WERI-Rb-1 (cell line): ENCODE measurements at regions not wholly inside any gene's neighbourhood (a gene's known extent, or its start where the extent isn't known, plus 50 kb on each side); places are given as distances from the start of the nearest gene placed in this dataset.

ENCODE experiments used
- DNase-seq: peaks from one replicate; pipeline ENCODE4 v3.0.0-alpha.2; 2020
- H3K27ac ChIP-seq: fragments of 250-450 bp; sonication (Bioruptor Pico); 2 replicates; pipeline ENCODE4 v1.5.1; 2020; ENCODE audit warnings: mild to moderate bottlenecking, moderate library complexity
- H3K27me3 ChIP-seq: fragments of 250-450 bp; sonication (Bioruptor Pico); 2 replicates; pipeline ENCODE4 v1.5.1; 2021; ENCODE audit warnings: mild to moderate bottlenecking, low read depth, moderate library complexity; ENCODE audit not compliant: insufficient read depth, severe bottlenecking
- H3K36me3 ChIP-seq: fragments of 250-450 bp; sonication (Bioruptor Pico); 2 replicates; pipeline ENCODE4 v1.5.1; 2020; ENCODE audit warnings: mild to moderate bottlenecking, moderate library complexity
- H3K4me3 ChIP-seq: 2 replicates; pipeline ENCODE4 v1.5.1; 2011; ENCODE audit warnings: low read depth, mild to moderate bottlenecking, control low read depth, low read length
- H3K9me3 ChIP-seq: fragments of 250-450 bp; sonication (Bioruptor Pico); 2 replicates; pipeline ENCODE4 v1.5.1; 2021; ENCODE audit warnings: mild to moderate bottlenecking, moderate library complexity; ENCODE audit not compliant: severe bottlenecking
- CTCF ChIP-seq: IDR thresholded peaks from 2 replicates; pipeline ENCODE4 v1.5.1; 2011; ENCODE audit warnings: low read depth, mild to moderate bottlenecking, control low read depth, inconsistent platforms, low read length

GRCh38 chr2:21627938-21628337 lies 504.2 kb downstream of the TDRD15 start:
- H3K9me3 ChIP-seq: no peaks in the 10 kb centered on the region
- no peak for TF ChIP-seq CTCF
- no peaks in the 10 kb centered on the region for H3K27me3 ChIP-seq
- no peak for DNase-seq
- H3K27ac ChIP-seq: no peak overlapping the region
- no peaks in the 10 kb centered on the region for H3K36me3 ChIP-seq
- H3K4me3 ChIP-seq: no peak overlapping the region

GRCh38 chr2:21633015-21633414 lies 509.2 kb downstream of the TDRD15 start:
- no peak for TF ChIP-seq CTCF
- no peak for DNase-seq
- Histone ChIP-seq H3K27me3 (no peaks in the 10 kb centered on the region), H3K27ac (no peak overlapping the region), H3K4me3 (no peak overlapping the region), H3K36me3 (no peaks in the 10 kb centered on the region), H3K9me3 (no peaks in the 10 kb centered on the region)

- DNase-seq: no peak
- H3K4me3 ChIP-seq: no peak overlapping the region
- H3K9me3 ChIP-seq: no peaks in the 10 kb centered on the region
- H3K27ac ChIP-seq: no peak overlapping the region
- no peaks in the 10 kb centered on the region for H3K36me3 ChIP-seq
- no peak for TF ChIP-seq CTCF
- no peaks in the 10 kb centered on the region for H3K27me3 ChIP-seq
These were observed 509.7 kb downstream of the TDRD15 start for GRCh38 chr2:21633466-21633865.

- H3K9me3 ChIP-seq: no peaks in the 10 kb centered on the region
- DNase-seq: no peak
- H3K36me3 ChIP-seq: no peaks in the 10 kb centered on the region
- H3K4me3 ChIP-seq: no peak overlapping the region
- no peaks in the 10 kb centered on the region for H3K27me3 ChIP-seq
- H3K27ac ChIP-seq: no peak overlapping the region
- TF ChIP-seq CTCF: no peak
These were observed 510.1 kb downstream of the TDRD15 start for GRCh38 chr2:21633911-21634310.

- Histone ChIP-seq H3K27ac (no peak overlapping the region), H3K36me3 (no peaks in the 10 kb centered on the region), H3K9me3 (no peaks in the 10 kb centered on the region), H3K27me3 (no peaks in the 10 kb centered on the region), H3K4me3 (no peak overlapping the region)
- DNase-seq: no peak
- TF ChIP-seq CTCF: no peak
These were observed 516.3 kb downstream of the TDRD15 start for GRCh38 chr2:21640046-21640445.

GRCh38 chr2:21642647-21643046 lies 518.9 kb downstream of the TDRD15 start:
- H3K36me3 ChIP-seq: no peaks in the 10 kb centered on the region
- H3K27me3 ChIP-seq: no peaks in the 10 kb centered on the region
- no peak overlapping the region for H3K27ac ChIP-seq
- DNase-seq: no peak
- no peaks in the 10 kb centered on the region for H3K9me3 ChIP-seq
- no peak for TF ChIP-seq CTCF
- no peak overlapping the region for H3K4me3 ChIP-seq
